Renal pelvis (tissue), 1 donor: ENCODE measurements at regions not wholly inside any gene's neighbourhood (a gene's known extent, or its start where the extent isn't known, plus 50 kb on each side); places are given as distances from the start of the nearest gene placed in this dataset.

Experiments
- DNase-seq: peaks from one replicate; pipeline ENCODE4 v3.0.0-alpha.2; 2013

DNA sequence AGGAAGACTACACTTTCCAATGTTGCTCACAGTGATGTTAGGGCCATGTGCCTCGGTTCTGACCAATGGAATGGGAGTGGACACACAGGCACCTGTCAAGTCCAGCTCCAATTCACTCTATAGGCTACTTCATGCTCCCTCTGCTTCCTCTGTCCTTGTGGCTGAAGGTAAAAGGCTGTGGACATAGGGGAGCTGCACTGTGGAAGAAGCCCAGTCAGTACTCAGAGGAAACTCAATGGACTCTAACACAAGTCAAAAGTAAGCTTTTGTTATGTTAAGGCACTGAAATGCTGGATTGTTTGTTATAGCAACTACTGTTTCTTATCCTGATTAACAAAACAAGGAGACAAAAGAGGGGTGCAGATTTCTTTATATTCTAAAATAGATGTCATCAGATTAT is 278.2 kb downstream of the BCL11B start:
- DNase-seq: no peak

- DNase-seq: no peak
Measured at GRCh38 chr14:98994561-98994960, 277.4 kb downstream of the BCL11B start.

- DNase-seq: no peak
Measured at GRCh38 chr14:98997526-98998205, 274.3 kb downstream of the BCL11B start.

GRCh38 chr14:98999345-98999744 is 272.7 kb downstream of the BCL11B start:
- DNase-seq: no peak

GRCh38 chr14:98999901-99000300 is 272.1 kb downstream of the BCL11B start:
- DNase-seq: no peak

DNA sequence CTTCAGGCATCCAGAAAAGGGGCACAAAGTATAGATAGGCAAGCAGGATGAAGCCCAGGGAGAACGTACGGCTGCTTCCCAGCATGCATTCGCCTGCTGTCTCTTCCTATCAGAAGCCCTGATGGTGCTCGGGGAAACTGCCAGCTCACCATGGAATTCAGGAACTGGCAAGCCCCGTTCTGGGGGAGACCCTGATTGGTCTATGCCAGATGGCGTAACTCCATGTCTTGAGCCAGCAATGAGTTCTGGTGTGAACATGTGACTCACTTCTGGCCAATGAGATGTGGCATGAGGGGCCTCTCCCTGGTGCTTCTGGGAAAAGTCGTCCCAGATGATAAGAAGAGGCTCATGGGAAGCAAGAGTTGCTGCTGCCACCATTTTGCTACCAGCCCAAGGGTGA is 270.8 kb downstream of the BCL11B start:
- no peak for DNase-seq

GRCh38 chr14:99003646-99004045 is 268.4 kb downstream of the BCL11B start:
- no peak for DNase-seq

DNA sequence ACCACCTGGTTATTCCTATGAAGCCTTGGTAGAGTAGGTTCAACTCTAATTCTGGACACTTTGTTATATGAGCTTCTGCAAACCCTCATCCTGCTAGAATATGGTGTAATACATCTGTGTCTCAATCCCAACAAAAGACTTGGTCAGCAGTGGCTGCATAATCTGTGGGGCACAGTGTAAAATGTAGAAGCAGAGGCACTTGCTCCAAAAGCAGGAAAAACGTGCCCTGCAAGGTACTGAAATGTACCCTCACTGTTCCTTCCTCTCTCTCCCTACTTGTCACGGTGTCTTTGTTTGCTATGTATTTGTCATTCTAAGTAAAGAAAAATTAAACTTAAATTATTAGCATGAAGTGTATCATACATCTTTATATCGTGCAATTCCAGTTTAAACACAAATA is 267.9 kb downstream of the BCL11B start:
- no peak for DNase-seq

DNA sequence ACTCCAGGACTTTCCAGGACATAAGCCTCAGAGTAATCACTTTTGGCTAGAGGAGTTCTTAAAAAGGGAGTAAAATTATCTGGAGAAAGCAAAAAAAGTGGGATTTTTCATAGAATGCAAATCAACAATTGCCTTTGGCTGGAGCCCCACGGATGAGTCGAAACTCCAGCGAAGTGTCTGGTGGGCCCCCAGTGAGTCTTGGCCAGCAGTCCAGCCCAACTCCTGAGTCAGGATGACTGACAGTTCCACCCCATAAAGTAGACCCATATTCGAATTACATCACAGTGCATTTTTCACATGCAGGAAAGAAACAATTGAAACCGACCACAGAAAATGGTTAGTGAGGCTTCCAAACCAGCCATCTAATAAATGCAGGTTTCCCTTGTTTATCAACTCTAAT is 265.7 kb downstream of the BCL11B start:
- no peak for DNase-seq

DNA sequence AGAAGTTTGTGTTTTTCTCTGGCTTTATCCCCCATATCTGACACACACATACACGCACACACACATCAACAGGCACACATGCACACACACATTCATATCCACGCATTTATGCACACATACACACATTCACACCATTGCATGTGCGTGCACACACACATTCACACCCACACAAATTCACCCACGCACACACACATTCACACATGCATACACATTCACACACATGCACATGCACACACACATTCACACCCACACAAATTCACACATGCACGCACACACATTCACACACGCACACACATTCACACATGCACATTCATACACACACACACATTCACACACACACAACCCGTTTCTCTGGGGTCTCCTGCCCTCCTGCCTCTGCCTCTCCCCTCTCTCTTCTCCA is 264.2 kb downstream of the BCL11B start:
- no peak for DNase-seq

DNA sequence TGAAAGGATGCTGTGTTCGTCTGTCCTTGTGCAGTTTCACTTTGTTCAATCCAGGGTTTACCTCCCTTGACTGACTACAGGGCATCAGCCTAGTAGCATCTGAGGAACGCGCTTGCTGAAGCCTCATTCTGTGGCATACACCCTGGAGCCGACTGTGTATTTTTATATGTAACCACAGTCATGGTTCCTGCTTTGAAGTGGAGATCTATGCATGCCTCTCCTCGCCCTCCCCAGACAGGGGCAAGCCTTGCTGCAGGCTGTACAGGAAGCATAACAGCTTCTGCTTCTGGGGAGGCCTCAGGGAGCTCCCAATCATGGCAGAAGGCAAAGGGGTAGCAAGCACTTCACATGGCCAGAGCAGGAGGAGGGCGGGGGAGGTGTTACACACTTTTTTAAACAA is 262.1 kb downstream of the BCL11B start:
- no peak for DNase-seq

- no peak for DNase-seq
Measured at GRCh38 chr14:99011385-99011784, 260.6 kb downstream of the BCL11B start.

GRCh38 chr14:99012703-99013102 is 259.3 kb downstream of the BCL11B start:
- DNase-seq: no peak

DNA sequence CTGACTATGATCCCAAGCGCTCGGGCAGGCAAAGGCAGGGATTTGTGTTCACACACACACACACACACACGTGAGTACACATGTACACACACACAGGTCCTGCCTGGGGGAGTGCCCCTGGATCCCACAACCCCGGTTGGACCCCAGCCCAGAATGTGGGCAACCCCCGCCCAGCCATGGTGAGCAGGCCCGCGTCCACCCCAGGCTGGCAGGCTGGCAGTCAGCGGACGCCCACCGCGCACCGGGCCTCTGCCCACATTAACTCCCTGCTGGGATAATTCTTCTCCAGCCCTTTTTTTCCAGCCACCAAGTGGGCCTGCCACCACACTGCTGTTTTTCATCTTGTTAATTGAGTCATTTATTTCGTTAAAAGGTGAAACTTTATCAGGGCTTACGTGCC is 256.2 kb downstream of the BCL11B start:
- DNase-seq: no peak

DNA sequence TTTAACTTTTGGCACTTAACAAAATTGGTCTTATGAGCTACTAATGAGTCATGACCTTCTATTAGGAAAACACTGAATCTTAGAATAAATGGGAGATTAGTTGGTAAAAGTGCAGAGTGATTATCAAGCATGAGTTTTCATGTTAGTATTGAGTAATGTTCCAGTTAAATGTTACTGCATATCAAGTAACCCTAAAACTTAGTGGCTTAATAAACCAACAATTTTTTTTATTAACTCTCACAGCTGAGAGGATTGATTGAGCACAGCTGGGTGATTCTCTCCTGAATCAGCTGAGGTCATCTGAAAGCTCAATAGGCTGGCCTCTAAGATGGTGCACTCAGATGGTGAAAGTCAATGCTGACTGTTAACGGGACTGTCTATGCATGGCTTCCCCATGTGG is 248.6 kb downstream of the BCL11B start:
- DNase-seq: no peak

- DNase-seq: no peak
Measured at GRCh38 chr14:99024926-99025325, 247.1 kb downstream of the BCL11B start.

DNA sequence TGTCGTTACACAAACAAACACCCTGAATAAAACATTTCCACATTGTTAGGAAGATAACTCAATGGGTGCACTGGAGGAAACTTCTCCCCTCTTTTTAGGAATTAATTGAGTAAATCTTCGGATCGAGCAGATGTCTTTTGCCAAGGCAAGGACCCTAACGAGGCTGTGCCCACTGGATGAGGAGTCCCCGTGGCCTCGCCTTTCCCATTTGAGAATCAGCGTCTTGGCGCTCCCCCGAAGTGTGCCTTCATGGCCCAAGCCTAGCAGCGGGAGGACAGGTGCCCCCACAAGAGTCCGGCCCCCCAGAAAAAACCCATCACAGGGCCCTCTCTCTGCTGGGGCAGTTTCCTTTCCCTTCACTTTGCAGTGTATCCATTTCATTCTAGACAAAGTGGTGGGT is 246.6 kb downstream of the BCL11B start:
- no peak for DNase-seq

DNA sequence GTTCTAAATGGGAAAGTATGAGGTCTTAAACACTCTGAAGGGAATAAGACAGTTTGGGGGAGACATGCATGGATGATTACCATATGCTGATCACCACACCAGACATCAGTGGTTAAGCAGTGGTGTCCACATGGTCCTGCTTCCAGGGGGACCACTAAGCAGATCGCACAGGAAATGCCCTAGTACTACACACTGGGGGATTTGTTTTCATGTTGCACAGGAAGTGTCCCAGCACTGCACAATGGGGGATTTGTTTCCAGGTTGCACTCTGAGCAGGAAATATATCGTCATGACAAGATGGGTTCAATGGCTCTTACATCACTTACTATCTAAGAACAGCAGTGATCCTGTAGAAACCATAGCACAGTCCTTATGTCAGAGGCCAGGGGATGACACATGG is 245.5 kb downstream of the BCL11B start:
- DNase-seq: no peak

DNA sequence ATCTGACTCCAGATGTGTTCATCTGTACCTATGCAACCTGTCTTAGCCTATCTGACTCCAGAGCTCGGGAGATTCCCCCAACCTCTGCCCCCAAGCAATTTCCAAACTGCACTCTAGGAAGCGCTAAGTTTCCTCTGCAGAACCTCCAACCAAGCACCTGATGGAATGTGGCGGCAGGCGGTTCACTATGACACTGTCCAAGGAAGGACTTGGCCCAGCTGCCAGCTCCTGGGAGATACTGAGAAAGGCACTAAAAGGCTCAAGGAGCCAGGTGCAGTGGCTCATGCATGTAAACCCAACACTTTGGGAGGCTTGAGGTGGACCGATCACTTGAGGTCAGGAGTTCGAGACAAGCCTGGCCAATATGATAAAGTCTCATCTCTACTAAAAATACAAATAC is 244.0 kb downstream of the BCL11B start:
- no peak for DNase-seq

DNA sequence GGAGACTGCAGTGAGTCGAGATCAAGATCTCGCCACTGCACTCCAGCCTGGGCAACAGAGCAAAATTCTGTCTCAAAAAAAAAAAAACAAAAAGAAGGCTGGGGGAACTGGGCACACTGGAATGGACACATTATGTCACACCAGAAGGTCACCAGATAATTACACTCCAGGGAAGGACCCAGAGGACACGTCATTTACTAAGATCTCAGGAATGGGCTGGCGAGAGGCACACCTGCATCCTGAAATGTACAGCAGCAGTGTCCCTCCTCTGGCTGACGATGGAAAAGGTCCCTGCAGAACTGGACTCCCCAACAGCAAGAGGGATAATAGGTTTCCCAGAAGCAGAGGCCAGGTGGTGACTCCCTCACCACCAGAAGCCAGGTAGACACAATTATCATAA is 243.5 kb downstream of the BCL11B start:
- DNase-seq: no peak

DNA sequence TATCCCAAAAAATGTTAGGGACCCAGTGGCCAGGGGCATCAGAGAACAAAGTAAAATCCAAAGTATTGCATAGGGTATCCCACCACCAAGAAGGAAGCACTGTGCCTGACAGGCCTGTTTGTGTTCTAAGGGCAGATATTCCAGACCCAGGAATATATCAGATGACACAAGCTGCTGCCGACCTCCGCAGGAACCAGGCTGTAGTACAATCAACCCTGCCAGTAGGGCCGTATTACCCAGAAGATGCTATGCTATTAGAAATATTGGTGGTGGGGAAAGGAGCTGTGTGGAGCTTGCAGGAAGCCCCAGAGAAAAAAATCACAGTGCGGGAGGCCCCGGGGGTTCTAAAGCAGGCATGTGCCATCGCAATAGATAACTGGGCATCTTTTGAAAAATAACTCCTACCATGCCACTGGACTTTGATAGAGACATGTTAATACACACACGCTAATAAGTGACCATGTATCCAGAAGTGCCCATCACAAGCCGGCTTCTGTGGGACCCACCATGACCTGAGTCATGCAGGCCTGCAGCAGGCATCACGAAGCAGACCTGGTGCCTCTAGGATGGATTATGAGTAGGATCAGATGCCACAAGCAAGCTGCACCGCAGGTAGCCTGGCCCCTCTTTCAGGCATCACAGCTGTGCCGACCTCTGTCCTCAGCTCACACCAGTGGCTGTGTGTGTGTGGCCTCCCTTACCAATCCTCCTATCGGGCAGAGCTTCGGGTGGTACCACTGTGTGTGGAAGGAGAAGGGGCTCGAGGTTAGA is 242.7 kb downstream of the BCL11B start:
- no peak for DNase-seq

DNA sequence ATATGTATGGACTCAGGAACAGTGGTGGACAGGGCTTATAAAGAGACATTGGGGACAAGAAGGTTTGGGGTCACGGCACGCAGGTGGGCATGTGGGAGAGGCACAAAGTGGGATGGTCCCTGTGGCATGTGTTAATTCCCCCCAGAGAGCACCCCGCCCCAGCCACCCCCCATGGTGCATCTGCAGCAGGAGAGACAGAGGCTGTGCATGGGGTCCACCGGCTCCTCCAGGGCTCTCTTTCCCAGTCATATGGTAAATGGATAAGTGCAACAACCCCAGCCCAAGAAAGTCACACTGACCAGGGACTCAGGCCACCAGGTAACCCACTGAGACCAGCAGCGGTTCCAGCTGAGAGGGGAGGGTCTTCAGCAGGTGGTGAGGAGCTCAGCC is 242.1 kb downstream of the BCL11B start:
- no peak for DNase-seq

DNA sequence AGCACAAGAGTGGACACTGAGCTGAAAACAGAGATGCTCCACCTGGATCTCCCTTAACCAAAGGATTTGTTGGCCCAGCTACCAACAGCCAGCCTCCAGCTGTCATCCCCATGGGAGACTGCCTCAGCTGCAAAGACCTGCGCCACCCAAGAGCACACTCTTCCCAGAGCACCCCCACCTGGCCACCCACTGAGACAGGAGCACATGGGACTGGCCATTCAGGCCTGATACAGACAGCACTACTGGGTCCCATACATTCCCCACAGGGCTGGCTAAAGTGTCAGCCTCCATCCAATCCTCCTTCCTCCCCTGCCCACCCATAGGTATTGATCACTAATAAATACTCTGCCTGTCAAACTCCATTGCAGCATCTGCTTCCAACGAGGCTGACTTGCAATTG is 241.5 kb downstream of the BCL11B start:
- no peak for DNase-seq

DNA sequence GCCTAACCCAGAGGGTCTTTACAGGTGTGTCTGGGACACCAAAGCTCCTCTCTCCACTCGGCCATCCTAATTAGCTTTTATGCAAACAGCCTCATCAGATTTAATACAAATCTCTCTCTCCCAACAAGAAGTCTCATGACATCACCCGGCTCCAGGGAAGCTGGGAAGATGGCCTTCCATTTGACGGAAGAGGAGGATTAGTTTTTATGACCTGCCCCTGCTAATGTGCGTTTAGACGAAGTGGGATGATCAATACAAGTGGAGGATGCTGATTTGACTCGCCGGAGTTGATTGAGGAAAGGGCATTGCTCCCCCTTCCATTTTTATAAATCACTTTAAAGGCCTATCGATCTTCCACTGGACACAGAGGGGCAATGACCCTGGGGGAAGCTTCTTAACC is 239.2 kb downstream of the BCL11B start:
- DNase-seq: no peak
